Neuronal stem cell (in vitro differentiated cells): ENCODE measurements at regions not wholly inside any gene's neighbourhood (a gene's known extent, or its start where the extent isn't known, plus 50 kb on each side); places are given as distances from the start of the nearest gene placed in this dataset.

Source experiments
- DNase-seq: peaks from one replicate; pipeline ENCODE4 v3.0.0-alpha.2; 2013; ENCODE audit warnings: low spot score
- H2AFZ ChIP-seq: one replicate; pipeline ENCODE4 v1.6.1; 2013; ENCODE audit warnings: mild to moderate bottlenecking, low read length, inconsistent platforms
- H2AK5ac ChIP-seq: 2 replicates; pipeline ENCODE4 v1.6.1; 2013; ENCODE audit warnings: low read depth, mild to moderate bottlenecking, inconsistent platforms, low read length, moderate library complexity, mixed read lengths
- H2BK120ac ChIP-seq: 2 replicates; pipeline ENCODE4 v1.6.1; 2013; ENCODE audit warnings: low read depth, mild to moderate bottlenecking, inconsistent platforms, low read length, moderate library complexity, mixed read lengths
- H2BK12ac ChIP-seq: one replicate; pipeline ENCODE4 v1.6.1; 2013; ENCODE audit warnings: low read length, inconsistent platforms
- H2BK15ac ChIP-seq: 2 replicates; pipeline ENCODE4 v1.6.1; 2013; ENCODE audit warnings: mild to moderate bottlenecking, low read length, inconsistent platforms, mixed read lengths
- H2BK5ac ChIP-seq: one replicate; pipeline ENCODE4 v1.6.1; 2013; ENCODE audit warnings: inconsistent platforms, mild to moderate bottlenecking, low read length, moderate library complexity
- H3K14ac ChIP-seq: one replicate; pipeline ENCODE4 v1.6.1; 2013; ENCODE audit warnings: low read length, inconsistent platforms
- H3K18ac ChIP-seq: 2 replicates; pipeline ENCODE4 v1.6.1; 2013; ENCODE audit warnings: low read length, inconsistent platforms
- H3K23ac ChIP-seq: 2 replicates; pipeline ENCODE4 v1.6.1; 2013; ENCODE audit warnings: low read depth, mild to moderate bottlenecking, mixed read lengths, low read length, inconsistent platforms; ENCODE audit not compliant: poor library complexity
- H3K27ac ChIP-seq: replicated peaks from 3 replicates; pipeline ENCODE4 v1.5.1; 2013; ENCODE audit warnings: low read length, inconsistent platforms
- H3K27me3 ChIP-seq, 3 experiments: 2 replicates each; pipeline ENCODE4 v1.6.1; 2013; ENCODE audit warnings: low read length in 3 of 3, mild to moderate bottlenecking in 2 of 3, inconsistent platforms in 1 of 3, low read depth in 1 of 3, mixed read lengths in 1 of 3, moderate library complexity in 1 of 3; ENCODE audit not compliant: control insufficient read depth in 3 of 3, insufficient read depth in 3 of 3
- H3K36me3 ChIP-seq, 2 donors: replicated peaks in 1 of 2; 2 replicates each; pipeline ENCODE4 v1.6.1; 2013; ENCODE audit warnings: low read length in 2 of 2; ENCODE audit not compliant: control insufficient read depth in 2 of 2, insufficient read depth in 2 of 2
- H3K4ac ChIP-seq: 2 replicates; pipeline ENCODE4 v1.6.1; 2013; ENCODE audit warnings: inconsistent platforms, mild to moderate bottlenecking, low read length, moderate library complexity
- H3K4me1 ChIP-seq, 2 donors: 1 replicate in 1 of 2; 2 replicates in 1 of 2; pipeline ENCODE4 v1.6.1; 2013; ENCODE audit warnings: low read length in 2 of 2, low read depth in 1 of 2; ENCODE audit not compliant: control insufficient read depth in 2 of 2, insufficient read depth in 1 of 2
- H3K4me2 ChIP-seq: one replicate; pipeline ENCODE4 v1.6.1; 2013; ENCODE audit warnings: mild to moderate bottlenecking, low read length, inconsistent platforms; ENCODE audit not compliant: insufficient read depth, poor library complexity, severe bottlenecking
- H3K4me3 ChIP-seq, 2 donors: 2 replicates each; pipeline ENCODE4 v1.5.1; 2013; ENCODE audit warnings: low read length in 2 of 2, mild to moderate bottlenecking in 2 of 2, inconsistent platforms in 1 of 2, moderate library complexity in 1 of 2
- H3K79me1 ChIP-seq: one replicate; pipeline ENCODE4 v1.6.1; 2013; ENCODE audit warnings: low read depth, mild to moderate bottlenecking, inconsistent platforms, low read length, moderate library complexity
- H3K9ac ChIP-seq: one replicate; pipeline ENCODE4 v1.6.1; 2013; ENCODE audit warnings: mild to moderate bottlenecking, low read depth, low read length, inconsistent platforms; ENCODE audit not compliant: poor library complexity
- H3K9me3 ChIP-seq, 2 donors: replicated peaks in 1 of 2; 2 replicates each; pipeline versions ENCODE3 to v1.6.1; 2013; ENCODE audit warnings: low read length in 2 of 2, mild to moderate bottlenecking in 2 of 2, inconsistent platforms in 1 of 2, low read depth in 1 of 2, mixed read lengths in 1 of 2, moderate library complexity in 1 of 2; ENCODE audit not compliant: control insufficient read depth in 2 of 2, insufficient read depth in 1 of 2
- H4K8ac ChIP-seq: one replicate; pipeline ENCODE4 v1.6.1; 2013; ENCODE audit warnings: low read depth, mild to moderate bottlenecking, inconsistent platforms, low read length, moderate library complexity
- H4K91ac ChIP-seq: one replicate; pipeline ENCODE4 v1.6.1; 2013; ENCODE audit warnings: low read length, low read depth, mild to moderate bottlenecking, inconsistent platforms; ENCODE audit not compliant: poor library complexity
- WGBS, 2 donors: extraction: QIAGEN DNeasy Blood & Tissue Kit; methylation state at CpG; one replicate each; pipeline ENCODE4 v1.1.7; 2013; ENCODE audit warnings: missing lambda C conversion rate in 2 of 2, mixed read lengths in 1 of 2; ENCODE audit not compliant: insufficient read length in 2 of 2, insufficient replicate concordance in 1 of 2; ENCODE audit errors: extremely low coverage in 2 of 2; 5-methylcytosine and 5-hydroxymethylcytosine counted together

DNA sequence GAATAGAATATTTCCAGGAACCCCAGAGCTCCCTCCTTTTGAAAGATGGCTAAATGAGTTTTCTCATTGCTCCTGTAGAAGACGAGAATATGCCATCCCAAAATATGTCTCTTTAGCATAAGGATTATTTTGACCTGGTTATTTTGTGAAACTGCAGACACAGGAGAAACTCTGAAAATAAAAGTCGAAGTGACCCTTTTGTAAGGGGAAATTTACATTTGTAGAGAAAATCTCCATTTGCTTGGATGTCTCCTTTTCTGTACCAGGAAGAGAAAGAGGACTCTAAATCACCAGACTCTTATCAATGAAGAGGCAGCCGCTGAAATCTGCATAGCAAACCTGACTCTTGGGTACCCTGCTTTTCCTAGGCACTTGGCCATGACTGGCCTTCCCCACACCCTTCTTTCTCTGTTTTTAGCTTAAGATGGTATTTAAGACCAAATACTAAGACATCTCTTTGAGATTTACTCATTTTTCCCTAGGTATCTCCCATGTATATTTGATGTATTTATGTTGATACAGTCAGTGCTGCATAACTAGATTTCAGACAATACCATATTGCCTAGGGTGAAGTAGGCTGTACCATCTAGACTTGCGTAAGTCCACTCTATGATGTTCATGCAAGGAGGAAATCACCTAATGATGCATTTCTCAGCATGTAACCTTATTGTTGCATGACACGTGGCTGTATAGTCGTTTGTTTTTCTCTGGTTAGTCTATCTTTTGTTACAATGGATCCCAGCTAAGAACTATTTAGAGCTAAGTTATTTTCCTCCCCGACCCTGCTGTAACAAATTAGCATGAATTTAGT is 98.2 kb upstream of the UBE3A start:
- Histone ChIP-seq H3K9me3 (peaks cover 0 to 4% of the 10 kb centered on the region in 2 donors), H2BK120ac (no peak overlapping the region), H4K91ac (no peak overlapping the region), H2BK5ac (no peak overlapping the region), H2BK15ac (no peak overlapping the region), H3K14ac (no peak overlapping the region), H3K36me3 (no peaks in the 10 kb centered on the region), H4K8ac (no peak overlapping the region), H3K27ac (no peak overlapping the region), H3K4me3 (no peak overlapping the region), H2BK12ac (no peak overlapping the region), H3K79me1 (no peaks in the 10 kb centered on the region), H3K4ac (no peak overlapping the region), H3K23ac (no peak overlapping the region), H2AFZ (no peak overlapping the region), H3K9ac (no peak overlapping the region), H3K4me1 (peaks cover 2% of the 10 kb centered on the region in 2 donors), H2AK5ac (no peak overlapping the region), H3K27me3 (no peaks in the 10 kb centered on the region), H3K18ac (no peak overlapping the region), H3K4me2 (no peak overlapping the region)
- no CpG with 5 or more reads among the region's 7 CpGs for WGBS, 2 donors
- DNase-seq, result no peak

DNA sequence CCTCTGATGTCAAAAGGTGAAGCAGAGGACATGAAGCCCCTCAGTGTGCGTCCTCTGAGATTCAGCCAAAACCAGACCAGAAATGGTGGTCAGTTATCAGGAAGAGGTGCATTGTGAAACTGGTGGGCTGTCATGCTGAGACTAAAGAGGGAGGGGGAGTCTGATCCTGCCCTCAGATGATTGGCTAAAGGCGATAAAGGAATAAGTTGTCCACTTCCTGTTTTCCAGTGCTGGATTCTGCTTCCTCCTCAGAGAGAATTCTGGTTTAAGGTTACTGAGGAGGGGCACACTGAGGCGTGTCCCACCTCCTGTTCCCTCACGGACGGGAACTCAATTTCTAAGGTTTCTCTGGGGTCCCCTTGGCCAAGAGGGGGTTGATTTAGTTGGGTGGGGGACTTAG is 97.0 kb upstream of the UBE3A start:
- no peak overlapping the region for H3K4me3 ChIP-seq
- H3K27me3 ChIP-seq, result no peaks in the 10 kb centered on the region
- no peaks in the 10 kb centered on the region for H3K36me3 ChIP-seq
- no peak overlapping the region for H3K4ac ChIP-seq
- no CpG with 5 or more reads among the region's 5 CpGs for WGBS, 2 donors
- H4K8ac ChIP-seq, result no peak overlapping the region
- H3K14ac ChIP-seq, result no peak overlapping the region
- peak overlapping the region; percentile 19 for H2AFZ ChIP-seq
- no peak for DNase-seq
- peaks cover 0 to 4% of the 10 kb centered on the region in 2 donors for H3K9me3 ChIP-seq
- H2BK12ac ChIP-seq, result no peak overlapping the region
- H3K23ac ChIP-seq, result no peak overlapping the region
- peaks cover 4 to 6% of the 10 kb centered on the region in 2 donors for H3K4me1 ChIP-seq
- H2BK5ac ChIP-seq, result no peak overlapping the region
- no peak overlapping the region for H4K91ac ChIP-seq
- no peak overlapping the region for H2AK5ac ChIP-seq
- no peak overlapping the region for H2BK120ac ChIP-seq
- no peak overlapping the region for H3K4me2 ChIP-seq
- no peak overlapping the region for H2BK15ac ChIP-seq
- H3K27ac ChIP-seq, result no peak overlapping the region
- H3K18ac ChIP-seq, result no peak overlapping the region
- no peak overlapping the region for H3K9ac ChIP-seq
- no peaks in the 10 kb centered on the region for H3K79me1 ChIP-seq

DNA sequence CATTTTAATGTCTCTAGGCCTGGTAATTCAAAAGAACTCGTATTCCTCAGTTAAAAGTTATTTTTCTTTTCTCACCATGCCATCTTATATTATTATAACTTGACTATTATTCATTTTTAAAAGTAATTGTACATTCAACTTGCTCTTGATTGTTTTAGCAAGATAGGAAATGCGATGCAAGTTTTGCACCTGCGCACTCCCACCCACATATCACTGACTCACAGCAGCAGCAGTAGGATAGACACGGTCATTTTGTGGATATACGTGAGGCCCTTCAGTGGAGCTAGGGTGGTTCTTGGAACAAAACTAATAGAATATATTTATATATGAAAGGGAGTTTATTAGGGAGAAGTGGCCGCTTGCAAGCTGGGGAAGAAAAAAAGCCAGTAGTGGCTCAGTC is 95.5 kb upstream of the UBE3A start:
- H2BK12ac ChIP-seq, result no peak overlapping the region
- H3K4me2 ChIP-seq, result no peak overlapping the region
- H3K27me3 ChIP-seq, result no peaks in the 10 kb centered on the region
- H2BK120ac ChIP-seq, result no peak overlapping the region
- WGBS, 2 donors, result no CpG with 5 or more reads among the region's 6 CpGs
- H3K9ac ChIP-seq, result no peak overlapping the region
- H3K18ac ChIP-seq, result no peak overlapping the region
- no peak overlapping the region for H2BK5ac ChIP-seq
- peaks cover 0 to 4% of the 10 kb centered on the region in 2 donors for H3K9me3 ChIP-seq
- H3K79me1 ChIP-seq, result no peaks in the 10 kb centered on the region
- no peak overlapping the region for H4K8ac ChIP-seq
- no peak overlapping the region for H2BK15ac ChIP-seq
- H3K36me3 ChIP-seq, result no peaks in the 10 kb centered on the region
- no peak overlapping the region for H2AFZ ChIP-seq
- no peak overlapping the region for H2AK5ac ChIP-seq
- peaks cover 4 to 6% of the 10 kb centered on the region in 2 donors for H3K4me1 ChIP-seq
- no peak overlapping the region for H3K23ac ChIP-seq
- H3K27ac ChIP-seq, result no peak overlapping the region
- H3K4ac ChIP-seq, result no peak overlapping the region
- H4K91ac ChIP-seq, result no peak overlapping the region
- H3K4me3 ChIP-seq, result no peak overlapping the region
- DNase-seq, result no peak
- no peak overlapping the region for H3K14ac ChIP-seq

DNA sequence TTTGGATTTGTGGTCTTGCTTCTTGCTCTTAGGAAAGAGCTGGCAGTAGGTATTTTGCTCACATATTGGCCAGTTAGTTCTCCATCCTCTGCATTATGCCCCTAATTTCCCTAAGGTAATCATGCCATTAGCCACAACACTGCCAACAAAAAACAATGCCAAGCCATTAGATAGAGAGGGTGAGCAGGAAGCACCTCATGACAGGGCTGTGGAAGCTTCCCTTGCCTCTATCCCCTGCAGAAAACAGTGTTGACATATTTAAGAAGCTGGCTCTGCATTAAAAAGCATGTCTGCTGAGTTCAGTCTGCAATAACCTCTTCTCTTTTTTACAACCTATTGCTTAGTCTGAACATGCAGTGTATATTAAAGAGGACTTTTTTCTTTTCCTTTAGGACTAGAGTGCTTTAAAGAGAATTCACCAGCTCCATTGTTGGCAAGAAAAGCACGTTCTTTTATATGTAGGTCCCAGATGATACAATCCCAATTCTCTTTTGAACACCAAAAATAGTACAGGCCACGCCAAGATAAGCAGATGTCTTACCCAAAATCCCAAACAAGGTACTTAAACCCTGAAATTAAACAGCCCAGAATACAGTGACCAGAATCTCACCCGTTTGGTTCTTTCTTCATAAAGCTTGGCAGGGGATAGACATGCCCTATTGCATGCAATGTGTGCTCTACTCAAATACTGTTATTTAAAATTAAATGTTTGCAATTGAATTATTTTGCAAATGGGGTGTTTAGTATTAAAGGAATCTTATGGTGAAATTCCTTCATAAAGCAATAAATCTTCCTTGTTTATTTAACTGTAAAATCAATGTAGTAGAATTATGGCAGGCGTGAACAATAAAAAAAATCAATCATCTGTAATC is 93.7 kb upstream of the UBE3A start:
- H3K36me3 ChIP-seq, result no peaks in the 10 kb centered on the region
- H2AK5ac ChIP-seq, result no peak overlapping the region
- no peak overlapping the region for H3K4ac ChIP-seq
- no peak overlapping the region for H3K4me3 ChIP-seq
- H3K14ac ChIP-seq, result no peak overlapping the region
- H4K91ac ChIP-seq, result no peak overlapping the region
- H2BK15ac ChIP-seq, result no peak overlapping the region
- H2BK120ac ChIP-seq, result no peak overlapping the region
- no peaks in the 10 kb centered on the region for H3K79me1 ChIP-seq
- H3K27me3 ChIP-seq, result no peaks in the 10 kb centered on the region
- no peak overlapping the region for H3K4me2 ChIP-seq
- H3K23ac ChIP-seq, result no peak overlapping the region
- H4K8ac ChIP-seq, result no peak overlapping the region
- no peak overlapping the region for H2BK5ac ChIP-seq
- no peak overlapping the region for H3K9ac ChIP-seq
- no CpG with 5 or more reads among the region's 4 CpGs for WGBS, 2 donors
- no peak overlapping the region for H2AFZ ChIP-seq
- H2BK12ac ChIP-seq, result no peak overlapping the region
- peaks cover 2 to 4% of the 10 kb centered on the region in 2 donors for H3K9me3 ChIP-seq
- H3K27ac ChIP-seq, result no peak overlapping the region
- no peak overlapping the region for H3K18ac ChIP-seq
- peaks cover 4 to 6% of the 10 kb centered on the region in 2 donors for H3K4me1 ChIP-seq
- no peak for DNase-seq
